Activated B cell treated with CpG ODN at 0.5 μM for 24 hours (primary cell): ENCODE measurements at regions not wholly inside any gene's neighbourhood (a gene's known extent, or its start where the extent isn't known, plus 50 kb on each side); places are given as distances from the start of the nearest gene placed in this dataset.
"Not testable (repeated sequence)": the region's sequence is repeated elsewhere in the genome, so short reads cannot be mapped to it uniquely, and the experiment has no call there.

Source experiments
- ATAC-seq: fragments of 200-7000 bp; cut with Tn5 transposase; one replicate; pipeline ENCODE4 v1.10.0; 2021; ENCODE audit warnings: low read depth, mild to moderate bottlenecking, moderate library complexity
- CTCF ChIA-PET: fragments of 350-600 bp; sonication (Branson Sonifier 250); formaldehyde crosslinking; loops from one replicate; lab custom pipeline; 2021; ENCODE audit warnings: antibody characterized with exemption; lab: Charles Lee
- POLR2A ChIA-PET: fragments of 350-600 bp; sonication (Branson Sonifier 250); formaldehyde crosslinking; loops from one replicate; lab custom pipeline; 2021; ENCODE audit warnings: antibody characterized with exemption; lab: Charles Lee
- DNase-seq: peaks from one replicate; pipeline ENCODE4 v3.0.0; 2022
- H3K27ac Mint-ChIP-seq: one replicate; pipeline ENCODE4 v1.8.0; 2020; ENCODE audit warnings: mixed read lengths
- H3K27me3 Mint-ChIP-seq: one replicate; pipeline ENCODE4 v1.8.0; 2021; ENCODE audit warnings: mixed read lengths
- H3K36me3 Mint-ChIP-seq: one replicate; pipeline ENCODE4 v1.8.0; 2021; ENCODE audit warnings: low read depth, mixed read lengths
- H3K4me1 Mint-ChIP-seq: one replicate; pipeline ENCODE4 v1.8.0; 2021; ENCODE audit warnings: mixed read lengths
- H3K4me3 Mint-ChIP-seq: one replicate; pipeline ENCODE4 v1.8.0; 2020; ENCODE audit warnings: mild to moderate bottlenecking, mixed read lengths
- H3K9me3 Mint-ChIP-seq: one replicate; pipeline ENCODE4 v1.8.0; 2020; ENCODE audit warnings: mixed read lengths
- CTCF ChIP-seq: fragments of 200-600 bp; IDR thresholded peaks from one replicate; pipeline ENCODE4 v1.8.0; 2022; ENCODE audit warnings: antibody characterized with exemption, mild to moderate bottlenecking
- intact Hi-C: fragments of 100-400 bp; cut with micrococcal nuclease; formaldehyde crosslinking; loops from one replicate; pipeline ENCODE4 v1.15.1; 2024

GRCh38 chr15:21267671-21268395 is 172.5 kb downstream of the POTEB3 start:
- Mint-ChIP-seq H3K4me1 (peaks cover 6% of the 10 kb centered on the region), H3K36me3 (no peaks in the 10 kb centered on the region), H3K27me3 (peaks cover 6% of the 10 kb centered on the region), H3K4me3 (no peak overlapping the region), H3K9me3 (no peaks in the 10 kb centered on the region), H3K27ac (no peak overlapping the region)
- CTCF ChIA-PET: no interaction called here
- intact Hi-C loops: no loop called here
- no peak for ATAC-seq
- no peak for DNase-seq
- no peak for TF ChIP-seq CTCF
- POLR2A ChIA-PET: no interaction called here

GRCh38 chr15:21267226-21267625 is 173.1 kb downstream of the POTEB3 start:
- H3K36me3 Mint-ChIP-seq: no peaks in the 10 kb centered on the region
- peaks cover 5% of the 10 kb centered on the region for H3K4me1 Mint-ChIP-seq
- no peak for TF ChIP-seq CTCF
- H3K4me3 Mint-ChIP-seq: no peak overlapping the region
- no peak for DNase-seq
- no peak for ATAC-seq
- peaks cover 3% of the 10 kb centered on the region for H3K9me3 Mint-ChIP-seq
- H3K27me3 Mint-ChIP-seq: peaks cover 6% of the 10 kb centered on the region
- ChIA-PET CTCF (no interaction called here), POLR2A (no interaction called here)
- intact Hi-C loops: no loop called here
- H3K27ac Mint-ChIP-seq: no peak overlapping the region

GRCh38 chr15:21265628-21266027 is 174.7 kb downstream of the POTEB3 start:
- ATAC-seq, POLR2A ChIA-PET, H3K27ac Mint-ChIP-seq, H3K4me1 Mint-ChIP-seq, H3K36me3 Mint-ChIP-seq, intact Hi-C loops, DNase-seq, H3K27me3 Mint-ChIP-seq, H3K9me3 Mint-ChIP-seq, CTCF ChIA-PET, H3K4me3 Mint-ChIP-seq: not testable (repeated sequence)

- Mint-ChIP-seq H3K27me3 (peaks cover 2% of the 10 kb centered on the region), H3K27ac (no peak overlapping the region), H3K9me3 (peaks cover 3% of the 10 kb centered on the region), H3K4me1 (peaks cover 3% of the 10 kb centered on the region), H3K4me3 (no peak overlapping the region), H3K36me3 (no peaks in the 10 kb centered on the region)
- no peak for TF ChIP-seq CTCF
- CTCF ChIA-PET: no interaction called here
- POLR2A ChIA-PET: no interaction called here
- DNase-seq: no peak
- ATAC-seq: no peak
- intact Hi-C loops: no loop called here
Observed at GRCh38 chr15:21262851-21263425, 177.4 kb downstream of the POTEB3 start.

- DNase-seq (no peak), ATAC-seq (no peak)
- intact Hi-C loops: no loop called here
- Mint-ChIP-seq H3K36me3 (no peaks in the 10 kb centered on the region), H3K9me3 (peaks cover 3% of the 10 kb centered on the region), H3K4me1 (peaks cover 3% of the 10 kb centered on the region), H3K4me3 (no peak overlapping the region), H3K27me3 (peaks cover 2% of the 10 kb centered on the region), H3K27ac (no peak overlapping the region)
- no peak for TF ChIP-seq CTCF
- ChIA-PET CTCF (no interaction called here), POLR2A (no interaction called here)
Observed at GRCh38 chr15:21261965-21262850, 178.1 kb downstream of the POTEB3 start.
